ENCODE measurements at regions not wholly inside any gene's neighbourhood (a gene's known extent, or its start where the extent isn't known, plus 50 kb on each side); places are given as distances from the start of the nearest gene placed in this dataset.

- TF ChIP-seq CTCF (conservative IDR thresholded peaks at IDR 0.05; ENCODE audit: low read depth, low read length) (no peak), RCOR1 (IDR thresholded peaks at IDR 0.05; ENCODE audit: insufficient replicate concordance, low read length) (no peak), BHLHE40 (IDR thresholded peaks at IDR 0.05; ENCODE audit: low read depth, low read length) (no peak)
Measured at GRCh38 chr5:115352571-115352970, 56.1 kb upstream of the CCDC112 start.

All from IMR-90 (cell line).